ENCODE measurements at regions not wholly inside any gene's neighbourhood (a gene's known extent, or its start where the extent isn't known, plus 50 kb on each side); places are given as distances from the start of the nearest gene placed in this dataset.
"Not testable (repeated sequence)": the region's sequence is repeated elsewhere in the genome, so short reads cannot be mapped to it uniquely, and the experiment has no call there.

GRCh38 chr2:83388804-83389203 is 1070.3 kb downstream of the SUCLG1 start:
- no peak for DNase-seq (ENCODE audit: low read depth, low spot score)

- DNase-seq (ENCODE audit: low read depth, low spot score), result no peak
These were observed 1072.5 kb downstream of the SUCLG1 start for GRCh38 chr2:83386549-83386948.

GRCh38 chr2:83378921-83379320 is 1080.2 kb downstream of the SUCLG1 start:
- no peak for DNase-seq (ENCODE audit: low read depth, low spot score)

- DNase-seq (ENCODE audit: low read depth, low spot score), result no peak
These were observed 1082.3 kb downstream of the SUCLG1 start for GRCh38 chr2:83376731-83377130.

- no peak for DNase-seq (ENCODE audit: low read depth, low spot score)
These were observed 1088.7 kb downstream of the SUCLG1 start for GRCh38 chr2:83370419-83370762.

- no peak for DNase-seq (ENCODE audit: low read depth, low spot score)
These were observed 1089.3 kb downstream of the SUCLG1 start for GRCh38 chr2:83369601-83370418.

- no peak for DNase-seq (ENCODE audit: low read depth, low spot score)
These were observed 1090.2 kb downstream of the SUCLG1 start for GRCh38 chr2:83368916-83369315.

GRCh38 chr2:83368461-83368860 is 1090.6 kb downstream of the SUCLG1 start:
- no peak for DNase-seq (ENCODE audit: low read depth, low spot score)

GRCh38 chr2:83365476-83365875 is 1093.6 kb downstream of the SUCLG1 start:
- no peak for DNase-seq (ENCODE audit: low read depth, low spot score)

- DNase-seq (ENCODE audit: low read depth, low spot score), result no peak
These were observed 1094.8 kb downstream of the SUCLG1 start for GRCh38 chr2:83364264-83364663.

GRCh38 chr2:83363138-83363537 is 1095.9 kb downstream of the SUCLG1 start:
- DNase-seq (ENCODE audit: low read depth, low spot score), result not testable (repeated sequence)

- no peak for DNase-seq (ENCODE audit: low read depth, low spot score)
These were observed 1099.7 kb downstream of the SUCLG1 start for GRCh38 chr2:83359336-83359735.

GRCh38 chr2:83342860-83343329 is 1116.2 kb downstream of the SUCLG1 start:
- DNase-seq (ENCODE audit: low read depth, low spot score), result no peak

- DNase-seq (ENCODE audit: low read depth, low spot score), result no peak
These were observed 1118.7 kb downstream of the SUCLG1 start for GRCh38 chr2:83340424-83340823.

GRCh38 chr2:83339942-83340341 is 1119.1 kb downstream of the SUCLG1 start:
- not testable (repeated sequence) for DNase-seq (ENCODE audit: low read depth, low spot score)

GRCh38 chr2:83331810-83332209 is 1127.3 kb downstream of the SUCLG1 start:
- no peak for DNase-seq (ENCODE audit: low read depth, low spot score)

GRCh38 chr2:83323038-83323437 is 1136.0 kb downstream of the SUCLG1 start:
- DNase-seq (ENCODE audit: low read depth, low spot score), result no peak

- no peak for DNase-seq (ENCODE audit: low read depth, low spot score)
These were observed 1139.0 kb downstream of the SUCLG1 start for GRCh38 chr2:83320053-83320452.

- DNase-seq (ENCODE audit: low read depth, low spot score), result no peak
These were observed 1153.2 kb downstream of the SUCLG1 start for GRCh38 chr2:83305758-83306378.

- no peak for DNase-seq (ENCODE audit: low read depth, low spot score)
These were observed 1168.0 kb downstream of the SUCLG1 start for GRCh38 chr2:83291083-83291482.

- DNase-seq (ENCODE audit: low read depth, low spot score), result no peak
These were observed 1176.2 kb downstream of the SUCLG1 start for GRCh38 chr2:83282841-83283240.

- DNase-seq (ENCODE audit: low read depth, low spot score), result no peak
These were observed 1176.9 kb downstream of the SUCLG1 start for GRCh38 chr2:83282043-83282795.

Data from iPS DF 19.7 (cell line).